ENCODE measurements at regions not wholly inside any gene's neighbourhood (a gene's known extent, or its start where the extent isn't known, plus 50 kb on each side); places are given as distances from the start of the nearest gene placed in this dataset.

DNA sequence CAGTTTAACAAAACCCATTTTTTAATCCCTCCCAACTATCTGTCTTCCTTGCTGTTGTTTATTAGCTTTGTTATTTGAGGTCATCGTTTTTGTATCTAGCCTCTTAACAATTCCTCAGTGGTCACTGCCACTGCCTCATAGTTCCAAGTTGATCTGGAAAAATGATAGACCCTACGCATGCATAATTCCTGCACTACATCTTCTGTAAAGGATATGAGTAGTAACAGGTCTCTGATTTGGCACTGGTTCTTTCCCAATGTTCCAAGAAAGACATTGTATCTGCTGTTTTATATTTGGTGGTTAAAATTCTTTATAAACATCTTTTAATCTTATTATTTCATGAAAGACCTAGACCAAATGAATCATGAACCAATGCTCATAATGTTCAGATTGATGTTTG, 166.6 kb downstream of the ZNF330 start:
- TF ChIP-seq POLR2A (IDR thresholded peaks at IDR 0.05; ENCODE audit: control extremely low read depth in 1 of 2, low read depth in 2 of 2, low read length in 2 of 2) = no peak
- no peak for TF ChIP-seq EP300 (IDR thresholded peaks at IDR 0.05; ENCODE audit: borderline replicate concordance in 1 of 2, low read depth in 2 of 2, low read length in 2 of 2)
- TF ChIP-seq SP4 (IDR thresholded peaks at IDR 0.05; ENCODE audit: low read length) = no peak
- no peak for TF ChIP-seq NANOG (IDR thresholded peaks at IDR 0.05; ENCODE audit: insufficient read depth, low read depth, low read length, poor library complexity, severe bottlenecking)
- TF ChIP-seq, protein P1, sequence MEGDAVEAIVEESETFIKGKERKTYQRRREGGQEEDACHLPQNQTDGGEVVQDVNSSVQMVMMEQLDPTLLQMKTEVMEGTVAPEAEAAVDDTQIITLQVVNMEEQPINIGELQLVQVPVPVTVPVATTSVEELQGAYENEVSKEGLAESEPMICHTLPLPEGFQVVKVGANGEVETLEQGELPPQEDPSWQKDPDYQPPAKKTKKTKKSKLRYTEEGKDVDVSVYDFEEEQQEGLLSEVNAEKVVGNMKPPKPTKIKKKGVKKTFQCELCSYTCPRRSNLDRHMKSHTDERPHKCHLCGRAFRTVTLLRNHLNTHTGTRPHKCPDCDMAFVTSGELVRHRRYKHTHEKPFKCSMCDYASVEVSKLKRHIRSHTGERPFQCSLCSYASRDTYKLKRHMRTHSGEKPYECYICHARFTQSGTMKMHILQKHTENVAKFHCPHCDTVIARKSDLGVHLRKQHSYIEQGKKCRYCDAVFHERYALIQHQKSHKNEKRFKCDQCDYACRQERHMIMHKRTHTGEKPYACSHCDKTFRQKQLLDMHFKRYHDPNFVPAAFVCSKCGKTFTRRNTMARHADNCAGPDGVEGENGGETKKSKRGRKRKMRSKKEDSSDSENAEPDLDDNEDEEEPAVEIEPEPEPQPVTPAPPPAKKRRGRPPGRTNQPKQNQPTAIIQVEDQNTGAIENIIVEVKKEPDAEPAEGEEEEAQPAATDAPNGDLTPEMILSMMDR (IDR thresholded peaks at IDR 0.05; ENCODE audit: control extremely low read depth in 1 of 3, insufficient read depth in 1 of 3, low read depth in 1 of 3, low read length in 3 of 3) = no peak
- TF ChIP-seq ZNF274 (IDR thresholded peaks at IDR 0.05; ENCODE audit: borderline replicate concordance, extremely low read depth, low read length) = no peak
- no peak for TF ChIP-seq HDAC2 (IDR thresholded peaks at IDR 0.05; ENCODE audit: borderline replicate concordance in 1 of 2, low read depth in 2 of 2, low read length in 2 of 2)
- TF ChIP-seq JUN (IDR thresholded peaks at IDR 0.05; ENCODE audit: low read depth, low read length) = no peak
- TF ChIP-seq RXRA (IDR thresholded peaks at IDR 0.05; ENCODE audit: insufficient read depth, low read depth, low read length) = no peak
- TF ChIP-seq YY1 (IDR thresholded peaks at IDR 0.05; ENCODE audit: low read depth, low read length) = no peak

Measured in H1 (cell line).